Mucosa of rectum (tissue), 2 donors: ENCODE measurements at regions not wholly inside any gene's neighbourhood (a gene's known extent, or its start where the extent isn't known, plus 50 kb on each side); places are given as distances from the start of the nearest gene placed in this dataset.

Experiments
- H3K27ac ChIP-seq, 2 donors: one replicate each; pipeline ENCODE4 v1.7.0; 2013; ENCODE audit warnings: inconsistent platforms in 2 of 2, low read depth in 2 of 2, low read length in 2 of 2
- H3K27me3 ChIP-seq, 2 donors: one replicate each; pipeline ENCODE4 v1.7.0; 2013; ENCODE audit warnings: low read length in 2 of 2; ENCODE audit not compliant: control insufficient read depth in 2 of 2, insufficient read depth in 2 of 2
- H3K36me3 ChIP-seq, 2 donors: one replicate each; pipeline ENCODE4 v1.7.0; 2013; ENCODE audit warnings: low read length in 2 of 2; ENCODE audit not compliant: control insufficient read depth in 2 of 2, insufficient read depth in 2 of 2
- H3K4me1 ChIP-seq, 2 donors: one replicate each; pipeline ENCODE4 v1.7.0; 2013; ENCODE audit warnings: low read length in 2 of 2, mild to moderate bottlenecking in 1 of 2; ENCODE audit not compliant: control insufficient read depth in 2 of 2, insufficient read depth in 2 of 2
- H3K4me3 ChIP-seq, 2 donors: one replicate each; pipeline ENCODE4 v1.7.0; 2013; ENCODE audit warnings: low read length in 2 of 2
- H3K9ac ChIP-seq, 2 donors: one replicate each; pipeline ENCODE4 v1.7.0; 2013; ENCODE audit warnings: low read length in 2 of 2, low read depth in 1 of 2, mild to moderate bottlenecking in 1 of 2
- H3K9me3 ChIP-seq, 2 donors: one replicate each; pipeline ENCODE4 v1.7.0; 2013; ENCODE audit warnings: low read length in 2 of 2; ENCODE audit not compliant: control insufficient read depth in 2 of 2
- donor health status: healthy.
- donor health status: Normal muscosa, but diverticular disease.

- no peak overlapping the region for H3K9ac ChIP-seq
- no peaks in the 10 kb centered on the region for H3K4me1 ChIP-seq
- H3K27ac ChIP-seq: no peak overlapping the region
- no peak overlapping the region for H3K4me3 ChIP-seq
- H3K27me3 ChIP-seq: no peaks in the 10 kb centered on the region
- no peaks in the 10 kb centered on the region for H3K9me3 ChIP-seq
- H3K36me3 ChIP-seq: no peaks in the 10 kb centered on the region
Measured at GRCh38 chr3:181457756-181458155, 254.0 kb upstream of the SOX2 start.

DNA sequence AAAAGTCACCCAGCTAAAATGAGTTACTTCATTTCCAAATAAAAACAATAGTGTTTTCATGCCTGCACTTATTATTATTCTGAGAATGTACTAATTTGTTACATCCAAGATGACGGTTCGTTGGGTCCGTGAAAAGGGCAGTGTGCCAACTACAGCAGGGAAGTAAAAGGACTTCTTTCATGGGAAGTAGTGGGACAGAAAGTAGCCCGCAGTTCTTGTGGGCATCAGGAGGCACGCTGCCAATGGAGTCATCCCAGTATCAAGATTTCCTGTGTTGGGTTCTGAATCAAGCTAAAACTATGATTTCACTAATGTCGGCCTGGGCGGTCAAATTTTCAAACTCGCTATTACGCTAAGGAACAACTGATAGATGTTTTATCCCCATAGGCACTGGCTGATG, 254.5 kb upstream of the SOX2 start:
- no peak overlapping the region for H3K4me3 ChIP-seq
- H3K27ac ChIP-seq: no peak overlapping the region
- H3K9ac ChIP-seq: no peak overlapping the region
- no peaks in the 10 kb centered on the region for H3K36me3 ChIP-seq
- H3K27me3 ChIP-seq: no peaks in the 10 kb centered on the region
- H3K4me1 ChIP-seq: no peaks in the 10 kb centered on the region
- H3K9me3 ChIP-seq: no peaks in the 10 kb centered on the region

DNA sequence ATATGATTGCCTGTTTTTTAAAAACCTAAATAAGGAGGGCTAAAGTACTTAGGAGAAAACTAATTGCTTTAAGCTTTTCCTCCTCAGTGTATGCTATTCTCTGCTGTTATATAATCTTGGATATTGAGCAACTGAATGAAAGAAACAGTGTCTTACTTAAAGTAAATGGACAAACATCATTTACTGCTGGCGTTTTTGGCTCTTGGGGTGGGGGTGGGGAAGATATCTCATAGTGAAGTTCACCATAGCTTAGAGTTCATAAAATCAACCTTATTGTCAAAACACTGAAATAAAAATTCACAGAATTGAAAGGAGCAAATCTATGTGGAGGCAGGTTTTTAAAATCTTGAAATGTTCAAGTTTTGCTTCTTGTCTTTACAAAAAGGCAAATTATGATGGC, 256.4 kb upstream of the SOX2 start:
- no peaks in the 10 kb centered on the region for H3K36me3 ChIP-seq
- no peaks in the 10 kb centered on the region for H3K27me3 ChIP-seq
- H3K27ac ChIP-seq: no peak overlapping the region
- no peak overlapping the region for H3K4me3 ChIP-seq
- no peak overlapping the region for H3K9ac ChIP-seq
- no peaks in the 10 kb centered on the region for H3K4me1 ChIP-seq
- H3K9me3 ChIP-seq: no peaks in the 10 kb centered on the region

GRCh38 chr3:181454451-181455027, 257.2 kb upstream of the SOX2 start:
- H3K27ac ChIP-seq: no peak overlapping the region
- H3K4me3 ChIP-seq: no peak overlapping the region

DNA sequence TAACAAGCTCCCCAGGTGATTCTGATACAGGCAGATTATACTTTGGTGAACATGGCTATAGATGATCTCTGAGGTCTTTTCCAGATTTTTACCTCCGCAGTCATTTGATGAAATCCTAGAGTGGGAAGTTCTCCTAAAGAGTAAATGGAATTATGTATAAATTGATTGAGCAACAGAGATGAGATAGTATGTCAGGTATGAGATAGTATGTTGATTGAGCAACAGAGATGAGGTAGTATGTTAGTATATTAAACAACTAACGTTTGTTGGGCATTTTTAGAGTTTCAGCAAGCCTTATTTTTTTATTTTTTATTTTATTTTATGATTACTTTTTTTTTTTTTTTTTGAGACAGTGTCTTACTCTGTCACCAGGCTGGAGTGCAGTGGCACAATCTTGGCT, 265.0 kb upstream of the SOX2 start:
- Histone ChIP-seq H3K4me3 (no peak overlapping the region), H3K36me3 (no peaks in the 10 kb centered on the region), H3K9me3 (no peaks in the 10 kb centered on the region), H3K9ac (no peak overlapping the region), H3K27me3 (no peaks in the 10 kb centered on the region), H3K4me1 (no peaks in the 10 kb centered on the region), H3K27ac (no peak overlapping the region)

More at GRCh38 chr3:181454451-181455027, 257.2 kb upstream of the SOX2 start:
- Histone ChIP-seq H3K36me3 (no peaks in the 10 kb centered on the region), H3K27me3 (no peaks in the 10 kb centered on the region), H3K4me1 (no peaks in the 10 kb centered on the region), H3K9me3 (no peaks in the 10 kb centered on the region), H3K9ac (no peak overlapping the region)

DNA sequence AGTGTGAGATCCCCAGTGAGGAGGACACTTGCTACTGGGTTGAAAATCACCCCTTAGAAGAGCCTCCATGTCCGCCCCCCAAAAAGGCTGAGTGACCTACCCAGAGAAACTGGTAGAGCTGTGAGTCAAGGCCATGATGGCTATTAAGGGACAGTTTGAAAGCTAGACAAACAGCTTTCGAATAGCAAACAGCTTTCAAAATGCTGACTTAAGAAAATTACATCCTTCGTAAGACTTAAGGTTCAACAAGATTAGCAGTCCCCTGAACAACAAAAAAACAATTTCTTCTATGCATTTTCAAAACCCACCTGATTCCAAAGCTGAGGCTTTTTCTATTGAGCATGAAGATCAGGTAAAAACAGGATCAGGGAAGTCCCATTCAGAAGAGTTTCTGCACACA, 269.7 kb upstream of the SOX2 start:
- Histone ChIP-seq H3K4me1 (no peaks in the 10 kb centered on the region), H3K36me3 (no peaks in the 10 kb centered on the region), H3K27ac (no peak overlapping the region), H3K9me3 (no peaks in the 10 kb centered on the region), H3K4me3 (no peak overlapping the region), H3K9ac (no peak overlapping the region), H3K27me3 (no peaks in the 10 kb centered on the region)

DNA sequence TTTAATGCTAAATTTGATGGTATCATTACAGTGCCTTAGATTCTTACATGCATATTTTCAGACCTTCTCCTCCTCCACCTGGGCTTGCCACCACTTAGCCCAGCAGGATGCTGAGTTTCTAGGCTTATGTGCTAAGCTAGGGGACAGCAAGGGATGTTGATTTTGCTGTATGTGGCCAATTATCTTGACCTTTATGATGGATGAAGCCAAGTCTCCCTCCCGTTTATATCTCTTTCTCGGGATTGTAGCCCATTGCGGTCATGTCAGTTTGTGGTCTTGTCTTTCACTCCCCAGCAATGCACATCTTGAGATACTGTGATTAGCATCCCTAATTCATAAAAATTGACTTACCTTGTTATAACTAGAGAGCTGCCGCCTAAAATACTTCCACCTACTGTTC, 278.7 kb upstream of the SOX2 start:
- Histone ChIP-seq H3K4me1 (no peaks in the 10 kb centered on the region), H3K9me3 (no peaks in the 10 kb centered on the region), H3K27ac (no peak overlapping the region), H3K9ac (no peak overlapping the region), H3K27me3 (no peaks in the 10 kb centered on the region), H3K4me3 (no peak overlapping the region), H3K36me3 (no peaks in the 10 kb centered on the region)

GRCh38 chr3:181431748-181432147, 280.0 kb upstream of the SOX2 start:
- no peak overlapping the region for H3K27ac ChIP-seq
- no peaks in the 10 kb centered on the region for H3K36me3 ChIP-seq
- H3K4me1 ChIP-seq: no peaks in the 10 kb centered on the region
- H3K9me3 ChIP-seq: no peaks in the 10 kb centered on the region
- H3K27me3 ChIP-seq: no peaks in the 10 kb centered on the region
- H3K4me3 ChIP-seq: no peak overlapping the region
- H3K9ac ChIP-seq: no peak overlapping the region

DNA sequence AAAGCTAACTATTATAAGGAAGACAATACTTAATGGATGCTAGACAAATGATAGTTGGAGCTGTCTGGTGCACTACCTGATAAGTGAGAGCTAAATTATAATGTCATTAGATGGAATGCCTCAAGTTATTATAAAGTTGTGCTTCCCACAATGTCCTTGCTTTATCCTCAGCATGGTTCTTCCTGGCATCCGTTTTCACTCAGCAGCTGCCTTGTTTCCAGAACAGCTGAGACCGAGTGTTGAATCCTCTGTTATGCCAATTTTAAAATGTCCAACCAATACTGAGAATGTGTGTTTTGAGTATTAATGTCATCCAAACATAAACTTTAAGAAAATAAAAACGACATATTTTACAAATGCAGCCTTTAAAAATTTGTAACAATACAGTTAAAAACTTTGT, 286.7 kb upstream of the SOX2 start:
- Histone ChIP-seq H3K4me3 (no peak overlapping the region), H3K9ac (no peak overlapping the region), H3K9me3 (no peaks in the 10 kb centered on the region), H3K36me3 (no peaks in the 10 kb centered on the region), H3K4me1 (no peaks in the 10 kb centered on the region), H3K27me3 (no peaks in the 10 kb centered on the region), H3K27ac (no peak overlapping the region)

GRCh38 chr3:181418233-181418632, 293.5 kb upstream of the SOX2 start:
- H3K27me3 ChIP-seq: no peaks in the 10 kb centered on the region
- H3K27ac ChIP-seq: no peak overlapping the region
- no peak overlapping the region for H3K4me3 ChIP-seq
- H3K9me3 ChIP-seq: no peaks in the 10 kb centered on the region
- no peaks in the 10 kb centered on the region for H3K36me3 ChIP-seq
- no peaks in the 10 kb centered on the region for H3K4me1 ChIP-seq
- H3K9ac ChIP-seq: no peak overlapping the region

DNA sequence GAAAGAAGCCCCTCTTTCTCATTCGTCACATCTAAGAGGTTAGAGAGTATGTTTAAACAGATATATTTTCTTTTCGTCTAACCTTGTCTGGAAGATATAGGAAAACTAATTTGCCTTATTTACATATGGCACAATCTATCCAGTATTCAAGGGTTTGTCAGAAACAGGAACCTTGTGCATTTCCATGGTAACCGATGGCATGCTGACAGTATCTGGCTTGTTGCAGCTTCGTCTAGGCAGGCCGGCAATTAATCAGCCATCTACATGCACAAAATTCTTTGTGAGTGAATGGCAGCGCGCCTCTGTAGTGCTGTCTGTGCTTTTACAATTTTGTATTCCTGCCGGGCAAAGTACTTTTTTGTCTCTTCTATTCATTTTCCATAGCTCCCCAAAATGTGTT, 294.0 kb upstream of the SOX2 start:
- H3K27me3 ChIP-seq: no peaks in the 10 kb centered on the region
- H3K9ac ChIP-seq: no peak overlapping the region
- H3K4me1 ChIP-seq: no peaks in the 10 kb centered on the region
- no peak overlapping the region for H3K27ac ChIP-seq
- H3K4me3 ChIP-seq: no peak overlapping the region
- H3K36me3 ChIP-seq: no peaks in the 10 kb centered on the region
- no peaks in the 10 kb centered on the region for H3K9me3 ChIP-seq
